ENCODE measurements at regions not wholly inside any gene's neighbourhood (a gene's known extent, or its start where the extent isn't known, plus 50 kb on each side); places are given as distances from the start of the nearest gene placed in this dataset.
"Not testable (repeated sequence)": the region's sequence is repeated elsewhere in the genome, so short reads cannot be mapped to it uniquely, and the experiment has no call there.

- not testable (repeated sequence) for TF ChIP-seq TOX (CRISPR knock-in tag; IDR thresholded peaks at IDR 0.05; ENCODE audit: borderline replicate concordance); ZNF8 (CRISPR knock-in tag; IDR thresholded peaks at IDR 0.05); ARNTL (CRISPR knock-in tag; IDR thresholded peaks at IDR 0.05; ENCODE audit: borderline replicate concordance, low read depth); PATZ1 (CRISPR knock-in tag; IDR thresholded peaks at IDR 0.05; ENCODE audit: borderline replicate concordance); CSDC2 (CRISPR knock-in tag; IDR thresholded peaks at IDR 0.05); ISL1 (CRISPR knock-in tag; IDR thresholded peaks at IDR 0.05); ZFP3 (CRISPR knock-in tag; IDR thresholded peaks at IDR 0.05); TSHZ2 (CRISPR knock-in tag; IDR thresholded peaks at IDR 0.05)
Observed at GRCh38 chr2:91598519-91598918, 2907.0 kb downstream of the RPIA start.
